Fibroblast of lung (primary cell): ENCODE measurements at regions not wholly inside any gene's neighbourhood (a gene's known extent, or its start where the extent isn't known, plus 50 kb on each side); places are given as distances from the start of the nearest gene placed in this dataset.

ENCODE experiments used
- CTCF ChIP-seq, 2 donors: IDR thresholded peaks in 1 of 2; conservative IDR thresholded peaks in 1 of 2; 1 replicate in 1 of 2; 2 replicates in 1 of 2; pipeline ENCODE4 v1.5.1; 2011 to 2012; ENCODE audit warnings: low read length in 2 of 2, control low read depth in 1 of 2, inconsistent platforms in 1 of 2, low read depth in 1 of 2, mild to moderate bottlenecking in 1 of 2
- EZH2 ChIP-seq: IDR thresholded peaks from 2 replicates; pipeline ENCODE4 v1.5.1; 2012; ENCODE audit warnings: low read length, control low read depth, mild to moderate bottlenecking; ENCODE audit errors: missing control alignments

DNA sequence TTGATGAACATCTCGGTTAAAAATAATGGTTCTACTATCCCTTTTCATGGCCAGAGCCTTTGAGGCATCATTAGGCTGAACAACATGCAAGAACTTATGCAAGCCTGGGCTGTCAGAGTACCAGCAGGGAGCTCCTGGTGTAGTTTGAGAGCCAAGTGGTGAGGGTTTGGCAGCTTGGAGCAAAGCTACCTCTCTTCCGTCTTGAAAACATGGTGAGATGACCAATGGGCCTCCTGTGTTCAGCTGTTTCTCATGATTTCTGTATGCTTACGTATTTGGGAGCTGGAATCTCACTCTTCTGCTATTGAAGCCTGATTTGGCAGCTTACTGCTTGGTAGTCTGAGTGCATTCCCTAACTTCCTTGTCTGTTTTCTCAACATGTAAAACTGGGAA is 150.4 kb downstream of the CXCL12 start:
- TF ChIP-seq CTCF (conservative IDR thresholded peaks at IDR 0.05 in 1 of 2, IDR thresholded peaks at IDR 0.05 in 1 of 2; ENCODE audit: low read depth in 1 of 2, low read length in 2 of 2) (no peak), EZH2 (no peak)
